DND-41 (cell line): ENCODE measurements at regions not wholly inside any gene's neighbourhood (a gene's known extent, or its start where the extent isn't known, plus 50 kb on each side); places are given as distances from the start of the nearest gene placed in this dataset.

ENCODE experiments used
- CTCF ChIP-seq: IDR thresholded peaks from 2 replicates; pipeline ENCODE4 v1.5.1; 2012; ENCODE audit warnings: borderline replicate concordance, low read length, moderate library complexity, mild to moderate bottlenecking; ENCODE audit not compliant: poor library complexity, severe bottlenecking; ENCODE audit errors: extremely low read depth
- EZH2 ChIP-seq: IDR thresholded peaks from 3 replicates; pipeline ENCODE4 v1.6.1; 2012; ENCODE audit warnings: borderline replicate concordance, low read depth, mild to moderate bottlenecking, moderate library complexity, low read length, inconsistent platforms; ENCODE audit not compliant: severe bottlenecking

GRCh38 chr12:41680155-41680554, 464.5 kb downstream of the GXYLT1 start:
- no peak for TF ChIP-seq CTCF
- no peak for TF ChIP-seq EZH2
